GM23338 (cell line): ENCODE measurements at regions not wholly inside any gene's neighbourhood (a gene's known extent, or its start where the extent isn't known, plus 50 kb on each side); places are given as distances from the start of the nearest gene placed in this dataset.

Experiments
- ATAC-seq: fragments of 200-7000 bp; cut with Tn5 transposase; 3 replicates; pipeline ENCODE4 v1.9.1; 2020
- DNase-seq: peaks from one replicate; pipeline ENCODE4 v3.0.0-alpha.2; 2015; ENCODE audit warnings: low spot score
- H2AFZ ChIP-seq: fragments of 200-600 bp; sonication (generic); 2 replicates; pipeline ENCODE4 v1.8.0; 2016; ENCODE audit warnings: antibody characterized with exemption, mild to moderate bottlenecking, moderate library complexity
- H3F3A ChIP-seq: fragments of 200-600 bp; sonication (generic); replicated peaks from 2 replicates; pipeline ENCODE4 v1.8.0; 2017; ENCODE audit warnings: antibody characterized with exemption, mixed run types, low read depth
- H3K27ac ChIP-seq: fragments of 200-600 bp; sonication (generic); 2 replicates; pipeline ENCODE4 v1.6.1; 2016; ENCODE audit warnings: low read depth
- H3K27me3 ChIP-seq: fragments of 200-600 bp; sonication (generic); 2 replicates; pipeline ENCODE4 v1.8.0; 2016; ENCODE audit warnings: mild to moderate bottlenecking, mixed run types, moderate library complexity; ENCODE audit not compliant: insufficient read depth
- H3K36me3 ChIP-seq: fragments of 200-600 bp; sonication (generic); 2 replicates; pipeline ENCODE4 v1.8.0; 2016; ENCODE audit warnings: mild to moderate bottlenecking; ENCODE audit not compliant: insufficient read depth
- H3K4me1 ChIP-seq: fragments of 200-600 bp; sonication (generic); 2 replicates; pipeline ENCODE4 v1.8.0; 2016; ENCODE audit warnings: mild to moderate bottlenecking, moderate library complexity; ENCODE audit not compliant: insufficient read depth
- H3K4me2 ChIP-seq: fragments of 200-600 bp; sonication (generic); 2 replicates; pipeline ENCODE4 v1.7.1; 2017; ENCODE audit warnings: mixed run types
- H3K4me3 ChIP-seq: fragments of 200-600 bp; sonication (generic); 2 replicates; pipeline ENCODE4 v1.6.1; 2016; ENCODE audit warnings: mixed run types
- H3K79me2 ChIP-seq: fragments of 200-600 bp; sonication (generic); replicated peaks from 2 replicates; pipeline ENCODE4 v1.8.0; 2017; ENCODE audit warnings: mild to moderate bottlenecking; ENCODE audit not compliant: insufficient read depth
- H3K9me2 ChIP-seq: fragments of 200-600 bp; sonication (generic); 2 replicates; pipeline ENCODE4 v1.8.0; 2017; ENCODE audit not compliant: insufficient read depth
- H4K20me1 ChIP-seq: fragments of 200-600 bp; sonication (generic); replicated peaks from 2 replicates; pipeline ENCODE4 v1.8.0; 2017; ENCODE audit warnings: mild to moderate bottlenecking; ENCODE audit not compliant: insufficient read depth
- H3K27ac Mint-ChIP-seq: 2 replicates; pipeline ENCODE4 v1.8.0; 2020; ENCODE audit warnings: inconsistent platforms, mild to moderate bottlenecking, moderate library complexity, mixed read lengths
- H3K27me3 Mint-ChIP-seq: 3 replicates; pipeline ENCODE4 v1.8.0; 2022; ENCODE audit warnings: low read depth, mild to moderate bottlenecking, moderate library complexity, mixed read lengths, inconsistent platforms; ENCODE audit not compliant: insufficient read depth, poor library complexity
- H3K36me3 Mint-ChIP-seq: 3 replicates; pipeline ENCODE4 v1.8.0; 2021; ENCODE audit warnings: low read depth, mild to moderate bottlenecking, inconsistent platforms, moderate library complexity, mixed read lengths
- H3K4me1 Mint-ChIP-seq: 3 replicates; pipeline ENCODE4 v1.8.0; 2020; ENCODE audit warnings: mild to moderate bottlenecking, inconsistent platforms, mixed read lengths
- H3K4me3 Mint-ChIP-seq: 3 replicates; pipeline ENCODE4 v1.8.0; 2021; ENCODE audit warnings: moderate library complexity, mild to moderate bottlenecking, inconsistent platforms, mixed read lengths
- H3K9me3 Mint-ChIP-seq: 3 replicates; pipeline ENCODE4 v1.8.0; 2020; ENCODE audit warnings: moderate library complexity, mild to moderate bottlenecking, inconsistent platforms, mixed read lengths
- CREB1 ChIP-seq: fragments of 250-450 bp; sonication (Bioruptor Pico); IDR thresholded peaks from 2 replicates; pipeline ENCODE4 v1.5.0; 2020; ENCODE audit warnings: low read depth, mild to moderate bottlenecking, moderate library complexity
- CTCF ChIP-seq, 2 experiments: fragments of 200-600 bp in 1 of 2; sonication (generic) in 1 of 2; conservative IDR thresholded peaks; 2 replicates each; pipeline versions ENCODE4 v1.5.1 to v1.6.1; 2016 to 2017; ENCODE audit warnings: antibody characterized with exemption in 2 of 2, low read depth in 2 of 2, mild to moderate bottlenecking in 2 of 2, moderate library complexity in 1 of 2
- ETS1 ChIP-seq: IDR thresholded peaks from 2 replicates; pipeline ENCODE4 v1.6.1; 2016; ENCODE audit warnings: antibody characterized with exemption
- EZH2 ChIP-seq: fragments of 200-600 bp; sonication (generic); IDR thresholded peaks from one replicate; pipeline ENCODE4 v1.8.0; 2017; ENCODE audit warnings: antibody characterized with exemption, mild to moderate bottlenecking, low read depth; ENCODE audit not compliant: unreplicated experiment
- EZH2phosphoT487 ChIP-seq: fragments of 200-600 bp; sonication (generic); IDR thresholded peaks from one replicate; pipeline ENCODE4 v1.8.1; 2018; ENCODE audit warnings: antibody characterized with exemption; ENCODE audit not compliant: unreplicated experiment
- JUNB ChIP-seq: IDR thresholded peaks from one replicate; pipeline ENCODE4 v1.6.1; 2016; ENCODE audit warnings: antibody characterized with exemption; ENCODE audit not compliant: unreplicated experiment
- NANOG ChIP-seq: IDR thresholded peaks from 2 replicates; pipeline ENCODE4 v1.6.1; 2016; ENCODE audit warnings: antibody characterized with exemption, borderline replicate concordance
- POLR2AphosphoS5 ChIP-seq: IDR thresholded peaks from 2 replicates; pipeline ENCODE4 v1.6.1; 2016; ENCODE audit warnings: antibody characterized with exemption, low read depth
- REST ChIP-seq: IDR thresholded peaks from one replicate; pipeline ENCODE4 v1.6.1; 2018; ENCODE audit warnings: antibody characterized with exemption; ENCODE audit not compliant: unreplicated experiment
- STAT1 ChIP-seq: IDR thresholded peaks from one replicate; pipeline ENCODE4 v1.6.1; 2016; ENCODE audit warnings: antibody characterized with exemption; ENCODE audit not compliant: unreplicated experiment
- ZNF114 ChIP-seq: fragments of 250-450 bp; sonication (Bioruptor Pico); IDR thresholded peaks from 2 replicates; pipeline ENCODE4 v1.5.0; 2020; ENCODE audit warnings: mild to moderate bottlenecking, moderate library complexity
- ZNF331 ChIP-seq: fragments of 250-450 bp; sonication (Bioruptor Pico); IDR thresholded peaks from 2 replicates; pipeline ENCODE4 v1.5.0; 2020; ENCODE audit warnings: low read depth, mild to moderate bottlenecking, moderate library complexity
- ZNF462 ChIP-seq: fragments of 250-450 bp; sonication (Bioruptor Pico); IDR thresholded peaks from 2 replicates; pipeline ENCODE4 v1.5.0; 2020; ENCODE audit warnings: mild to moderate bottlenecking, moderate library complexity

GRCh38 chr9:121560921-121561320, 61.3 kb upstream of the GGTA1 start:
- no peaks in the 10 kb centered on the region for H3K9me2 ChIP-seq
- Mint-ChIP-seq H3K9me3 (no peaks in the 10 kb centered on the region), H3K27me3 (peaks cover 9% of the 10 kb centered on the region), H3K27ac (no peak overlapping the region), H3K4me3 (no peak overlapping the region), H3K36me3 (no peaks in the 10 kb centered on the region), H3K4me1 (peaks cover 36% of the 10 kb centered on the region)
- peaks cover 23% of the 10 kb centered on the region for H3K4me1 ChIP-seq
- DNase-seq, result no peak
- no peak overlapping the region for H3K27ac ChIP-seq
- no peak overlapping the region for H2AFZ ChIP-seq
- TF ChIP-seq EZH2, result no peak
- TF ChIP-seq ETS1, result no peak
- TF ChIP-seq EZH2phosphoT487, result no peak
- no peak for TF ChIP-seq JUNB
- TF ChIP-seq CTCF (conservative IDR thresholded peaks at IDR 0.05; ENCODE audit: low read depth in 2 of 2), result no peak
- TF ChIP-seq POLR2AphosphoS5, result no peak
- TF ChIP-seq ZNF114 (CRISPR knock-in tag), result no peak
- TF ChIP-seq CREB1 (CRISPR knock-in tag), result no peak
- TF ChIP-seq REST, result no peak
- TF ChIP-seq ZNF331 (CRISPR knock-in tag), result no peak
- TF ChIP-seq STAT1, result no peak
- TF ChIP-seq NANOG, result no peak
- no peak for TF ChIP-seq ZNF462 (CRISPR knock-in tag)
- H3K79me2 ChIP-seq, result no peaks in the 10 kb centered on the region
- no peak for ATAC-seq
- no peaks in the 10 kb centered on the region for H3K36me3 ChIP-seq
- H4K20me1 ChIP-seq, result no peaks in the 10 kb centered on the region
- H3F3A ChIP-seq, result no peaks in the 10 kb centered on the region
- no peak overlapping the region for H3K4me2 ChIP-seq
- H3K27me3 ChIP-seq, result no peaks in the 10 kb centered on the region
- no peak overlapping the region for H3K4me3 ChIP-seq
